ENCODE measurements at regions not wholly inside any gene's neighbourhood (a gene's known extent, or its start where the extent isn't known, plus 50 kb on each side); places are given as distances from the start of the nearest gene placed in this dataset.

DNA sequence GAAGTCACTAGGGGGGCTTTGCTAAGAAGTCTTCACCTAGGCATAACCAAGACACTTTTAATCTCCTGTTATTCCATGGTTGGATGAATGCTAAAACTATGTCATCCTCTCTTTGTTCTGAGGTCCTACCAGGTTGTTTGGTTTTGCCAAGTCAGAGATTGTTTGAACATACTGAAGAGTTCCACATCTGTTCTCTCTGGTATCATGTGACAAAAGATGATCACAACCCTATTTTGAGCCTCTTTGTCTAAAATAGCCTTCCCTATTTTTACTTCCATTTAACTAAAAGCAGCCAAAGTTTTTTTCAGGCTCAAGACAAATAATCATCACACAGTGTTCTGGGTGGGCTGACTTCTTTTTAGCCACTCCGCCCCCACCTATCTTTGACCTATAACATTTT lies 218.4 kb upstream of the LMCD1 start:
- TF ChIP-seq POLR2AphosphoS5 (IDR thresholded peaks at IDR 0.05) = no peak
- TF ChIP-seq CTCF (IDR thresholded peaks at IDR 0.05) = no peak
- no peak for TF ChIP-seq POLR2A (IDR thresholded peaks at IDR 0.05)
- TF ChIP-seq EP300 (IDR thresholded peaks at IDR 0.05) = no peak
- no peaks in the 10 kb centered on the region for H3K4me1 ChIP-seq
- 91 to 96% (median 94%) methylated on average over 1 of the region's 1 CpG for WGBS, 5 donors
- intact Hi-C loops (cut with DNase I; ENCODE audit: low total_unique reads) = no loop called here
- no peaks in the 10 kb centered on the region for H3K36me3 ChIP-seq
- no peak for DNase-seq
- H3K9me3 ChIP-seq = no peaks in the 10 kb centered on the region
- H3K27me3 ChIP-seq = no peaks in the 10 kb centered on the region
- H3K27ac ChIP-seq = no peak overlapping the region
- no peak overlapping the region for H3K4me3 ChIP-seq

GRCh38 chr3:8286086-8286485 lies 215.5 kb upstream of the LMCD1 start:
- DNase-seq = peak in 1 of 2 donors; percentile 38
- no peak for TF ChIP-seq POLR2A (IDR thresholded peaks at IDR 0.05)
- no peaks in the 10 kb centered on the region for H3K36me3 ChIP-seq
- no peaks in the 10 kb centered on the region for H3K27me3 ChIP-seq
- H3K4me3 ChIP-seq = no peak overlapping the region
- no peaks in the 10 kb centered on the region for H3K9me3 ChIP-seq
- intact Hi-C loops (cut with DNase I; ENCODE audit: low total_unique reads) = no loop called here
- no peak overlapping the region for H3K27ac ChIP-seq
- 81 to 94% (median 92%) methylated on average over 5 of the region's 5 CpGs for WGBS, 5 donors
- no peaks in the 10 kb centered on the region for H3K4me1 ChIP-seq

DNA sequence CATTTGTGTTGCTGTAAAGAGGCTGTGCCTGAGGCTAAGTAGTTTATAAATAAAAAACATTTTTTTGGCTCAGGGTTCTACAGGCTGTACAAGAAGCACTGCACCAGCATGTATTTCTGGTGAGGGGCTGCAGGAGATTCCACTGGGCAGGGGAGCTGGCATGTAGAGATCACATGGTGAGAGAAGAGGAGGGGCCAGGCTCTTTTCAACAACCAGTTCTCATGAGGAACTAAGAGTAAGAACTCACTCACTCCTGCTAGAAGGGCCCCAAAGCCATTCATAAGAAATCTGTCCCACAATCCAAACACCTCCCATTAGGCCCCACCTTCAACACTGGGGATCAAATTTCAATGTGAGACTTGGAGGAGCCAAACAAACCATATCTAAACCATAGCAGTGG lies 214.9 kb upstream of the LMCD1 start:
- Histone ChIP-seq H3K27ac (no peak overlapping the region), H3K27me3 (no peaks in the 10 kb centered on the region), H3K9me3 (no peaks in the 10 kb centered on the region), H3K4me3 (no peak overlapping the region), H3K36me3 (no peaks in the 10 kb centered on the region), H3K4me1 (no peaks in the 10 kb centered on the region)
- no peak for TF ChIP-seq EP300 (IDR thresholded peaks at IDR 0.05)
- no peak for TF ChIP-seq POLR2AphosphoS5 (IDR thresholded peaks at IDR 0.05)
- TF ChIP-seq POLR2A (IDR thresholded peaks at IDR 0.05) = no peak
- TF ChIP-seq CTCF (IDR thresholded peaks at IDR 0.05) = no peak
- intact Hi-C loops (cut with DNase I; ENCODE audit: low total_unique reads) = no loop called here
- DNase-seq = no peak

DNA sequence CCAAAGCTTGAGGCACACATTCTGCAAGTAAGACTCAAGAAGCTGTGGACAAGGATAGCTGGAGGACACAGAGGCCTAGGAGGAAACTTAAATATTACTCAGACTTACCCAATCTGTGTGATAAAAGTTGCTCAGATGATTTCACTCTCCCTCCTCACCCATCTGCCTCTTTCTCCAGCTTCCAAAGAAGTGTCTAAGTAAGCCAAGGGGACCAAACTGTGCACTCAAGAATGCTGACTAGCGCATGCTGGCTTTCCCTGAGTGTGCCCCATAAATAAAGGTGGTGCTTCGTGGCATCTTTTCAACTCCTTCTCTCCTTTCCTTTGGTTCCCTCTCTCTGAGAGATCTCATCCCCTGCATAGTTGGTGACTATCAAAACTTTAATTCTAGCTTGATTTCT lies 211.0 kb upstream of the LMCD1 start:
- H3K27ac ChIP-seq = no peak overlapping the region
- WGBS, 5 donors = 84 to 96% (median 93%) methylated on average over 2 of the region's 2 CpGs
- no peaks in the 10 kb centered on the region for H3K36me3 ChIP-seq
- no peak for DNase-seq
- H3K4me1 ChIP-seq = no peaks in the 10 kb centered on the region
- H3K9me3 ChIP-seq = no peaks in the 10 kb centered on the region
- no peaks in the 10 kb centered on the region for H3K27me3 ChIP-seq
- no peak overlapping the region for H3K4me3 ChIP-seq
- intact Hi-C loops (cut with DNase I; ENCODE audit: low total_unique reads) = no loop called here
- TF ChIP-seq POLR2AphosphoS5 (IDR thresholded peaks at IDR 0.05) (no peak), EP300 (IDR thresholded peaks at IDR 0.05) (no peak), CTCF (IDR thresholded peaks at IDR 0.05) (no peak), POLR2A (IDR thresholded peaks at IDR 0.05) (no peak)

GRCh38 chr3:8296461-8296860 lies 205.2 kb upstream of the LMCD1 start:
- no peaks in the 10 kb centered on the region for H3K9me3 ChIP-seq
- no peaks in the 10 kb centered on the region for H3K27me3 ChIP-seq
- H3K4me1 ChIP-seq = no peaks in the 10 kb centered on the region
- intact Hi-C loops (cut with DNase I; ENCODE audit: low total_unique reads) = no loop called here
- 51 to 74% (median 61%) methylated on average over 2 of the region's 2 CpGs for WGBS, 5 donors
- no peak for DNase-seq
- H3K27ac ChIP-seq = no peak overlapping the region
- H3K4me3 ChIP-seq = no peak overlapping the region
- TF ChIP-seq POLR2AphosphoS5 (IDR thresholded peaks at IDR 0.05) = no peak
- H3K36me3 ChIP-seq = no peaks in the 10 kb centered on the region

All from stomach (tissue), 8 donors.